Keratinocyte (primary cell): ENCODE measurements at regions not wholly inside any gene's neighbourhood (a gene's known extent, or its start where the extent isn't known, plus 50 kb on each side); places are given as distances from the start of the nearest gene placed in this dataset.

ENCODE experiments used
- EZH2 ChIP-seq: IDR thresholded peaks from one replicate; pipeline ENCODE4 v1.6.1; 2012; ENCODE audit warnings: inconsistent platforms, mild to moderate bottlenecking, low read length, moderate library complexity
- TF ChIP-seq, protein P1 (sequence below), 3 experiments: IDR thresholded peaks in 1 of 3; conservative IDR thresholded peaks in 1 of 3; optimal IDR thresholded peaks in 1 of 3; 2 replicates in 2 of 3; 3 replicates in 1 of 3; pipeline versions ENCODE3 to v1.5.1; 2011; ENCODE audit warnings: low read length in 3 of 3, mild to moderate bottlenecking in 3 of 3, moderate library complexity in 2 of 3, control low read depth in 1 of 3, inconsistent platforms in 1 of 3; ENCODE audit not compliant: insufficient read depth in 2 of 3; ENCODE audit errors: extremely low read depth in 1 of 3

DNA sequence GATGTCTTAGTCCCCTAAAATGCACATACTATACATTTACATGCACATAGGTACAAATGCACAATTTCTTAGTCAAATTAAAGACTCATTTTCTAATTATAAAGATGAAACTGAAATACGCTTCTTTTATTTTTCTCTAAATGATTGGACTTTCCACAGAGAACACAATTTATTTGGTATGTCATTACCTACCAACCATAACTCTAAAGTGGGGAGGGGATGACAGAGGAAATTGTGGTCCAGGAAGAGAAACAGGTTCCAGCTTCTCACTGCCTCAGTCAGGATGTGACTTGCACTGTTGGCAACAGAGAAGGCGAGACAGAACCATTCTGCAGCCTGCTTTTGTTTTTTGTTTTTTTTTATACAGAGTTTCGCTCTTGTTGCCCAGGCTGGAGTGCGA is 1189.2 kb downstream of the PLA2G4A start:
- no peak for TF ChIP-seq EZH2
- TF ChIP-seq, protein P1, sequence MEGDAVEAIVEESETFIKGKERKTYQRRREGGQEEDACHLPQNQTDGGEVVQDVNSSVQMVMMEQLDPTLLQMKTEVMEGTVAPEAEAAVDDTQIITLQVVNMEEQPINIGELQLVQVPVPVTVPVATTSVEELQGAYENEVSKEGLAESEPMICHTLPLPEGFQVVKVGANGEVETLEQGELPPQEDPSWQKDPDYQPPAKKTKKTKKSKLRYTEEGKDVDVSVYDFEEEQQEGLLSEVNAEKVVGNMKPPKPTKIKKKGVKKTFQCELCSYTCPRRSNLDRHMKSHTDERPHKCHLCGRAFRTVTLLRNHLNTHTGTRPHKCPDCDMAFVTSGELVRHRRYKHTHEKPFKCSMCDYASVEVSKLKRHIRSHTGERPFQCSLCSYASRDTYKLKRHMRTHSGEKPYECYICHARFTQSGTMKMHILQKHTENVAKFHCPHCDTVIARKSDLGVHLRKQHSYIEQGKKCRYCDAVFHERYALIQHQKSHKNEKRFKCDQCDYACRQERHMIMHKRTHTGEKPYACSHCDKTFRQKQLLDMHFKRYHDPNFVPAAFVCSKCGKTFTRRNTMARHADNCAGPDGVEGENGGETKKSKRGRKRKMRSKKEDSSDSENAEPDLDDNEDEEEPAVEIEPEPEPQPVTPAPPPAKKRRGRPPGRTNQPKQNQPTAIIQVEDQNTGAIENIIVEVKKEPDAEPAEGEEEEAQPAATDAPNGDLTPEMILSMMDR (optimal IDR thresholded peaks at IDR 0.05 in 1 of 3, IDR thresholded peaks at IDR 0.05 in 1 of 3, conservative IDR thresholded peaks at IDR 0.05 in 1 of 3; ENCODE audit: extremely low read depth in 1 of 3, insufficient read depth in 2 of 3, low read length in 3 of 3): no peak
